GM12874 (cell line): ENCODE measurements at regions not wholly inside any gene's neighbourhood (a gene's known extent, or its start where the extent isn't known, plus 50 kb on each side); places are given as distances from the start of the nearest gene placed in this dataset.

Experiments
- CTCF ChIP-seq: IDR thresholded peaks from 2 replicates; pipeline ENCODE4 v1.5.1; 2011; ENCODE audit warnings: low read depth, mild to moderate bottlenecking, control low read depth, low read length, moderate library complexity; ENCODE audit not compliant: insufficient read depth

- TF ChIP-seq CTCF: no peak
Observed at GRCh38 chr20:25984933-25985332, 288.3 kb upstream of the ZNF337 start.

- no peak for TF ChIP-seq CTCF
Observed at GRCh38 chr20:25867776-25868649, 171.4 kb upstream of the ZNF337 start.

GRCh38 chr20:25865715-25866656 lies 169.3 kb upstream of the ZNF337 start:
- TF ChIP-seq CTCF: no peak

- no peak for TF ChIP-seq CTCF
Observed at GRCh38 chr20:25864326-25864962, 167.8 kb upstream of the ZNF337 start.

GRCh38 chr20:25863536-25864325 lies 167.1 kb upstream of the ZNF337 start:
- no peak for TF ChIP-seq CTCF

GRCh38 chr20:25860531-25861150 lies 164.0 kb upstream of the ZNF337 start:
- TF ChIP-seq CTCF: no peak
